Stomach (tissue), 8 donors: ENCODE measurements at regions not wholly inside any gene's neighbourhood (a gene's known extent, or its start where the extent isn't known, plus 50 kb on each side); places are given as distances from the start of the nearest gene placed in this dataset.

ENCODE experiments used
- DNase-seq, 2 donors: peaks; one replicate each; pipeline versions ENCODE4 v3.0.0 to v3.0.0-alpha.2; 2013 to 2019
- H3K27ac ChIP-seq, 5 donors: fragments of 200-600 bp in 4 of 5; sonication (generic) in 4 of 5; one replicate each; pipeline ENCODE4 v1.5.1; 2013 to 2019; ENCODE audit warnings: mild to moderate bottlenecking in 1 of 5, moderate library complexity in 1 of 5
- H3K27me3 ChIP-seq, 3 donors: fragments of 200-600 bp; sonication (generic); one replicate each; pipeline ENCODE4 v1.5.1; 2017 to 2019; ENCODE audit warnings: mixed run types in 1 of 3
- H3K36me3 ChIP-seq, 4 donors: fragments of 200-600 bp; sonication (generic); 1 replicate in 3 of 4; 2 replicates in 1 of 4; pipeline ENCODE4 v1.5.1; 2016 to 2019
- H3K4me1 ChIP-seq, 4 donors: fragments of 200-600 bp; sonication (generic); one replicate each; pipeline ENCODE4 v1.5.1; 2016 to 2019
- H3K4me3 ChIP-seq, 4 donors: fragments of 200-600 bp; sonication (generic) in 3 of 4; one replicate each; pipeline ENCODE4 v1.5.1; 2016 to 2019; ENCODE audit warnings: mild to moderate bottlenecking in 1 of 4
- H3K9me3 ChIP-seq, 4 donors: fragments of 200-600 bp; sonication (generic); one replicate each; pipeline ENCODE4 v1.5.1; 2016 to 2019
- EP300 ChIP-seq: sonication (generic); formaldehyde crosslinking; IDR thresholded peaks from one replicate; pipeline ENCODE4 v1.6.1; 2017; ENCODE audit warnings: antibody characterized with exemption
- POLR2A ChIP-seq, 4 donors: fragments of 450-650 bp; IDR thresholded peaks; one replicate each; pipeline ENCODE4 v1.6.1; 2016; ENCODE audit warnings: antibody characterized with exemption in 4 of 4, control low read depth in 2 of 4, mild to moderate bottlenecking in 1 of 4, moderate library complexity in 1 of 4
- POLR2AphosphoS5 ChIP-seq, 3 donors: sonication (generic); formaldehyde crosslinking; IDR thresholded peaks; one replicate each; pipeline ENCODE4 v1.6.1; 2016; ENCODE audit warnings: antibody characterized with exemption in 3 of 3
- WGBS, 5 donors: extraction: QIAGEN DNeasy Blood & Tissue Kit in 3 of 5; methylation state at CpG; one replicate each; pipeline versions ENCODE4 v1.1.5 to v1.1.7; 2013 to 2018; 5-methylcytosine and 5-hydroxymethylcytosine counted together
- intact Hi-C: fragments of 100-400 bp; cut with DNase I; formaldehyde crosslinking; loops from one replicate; pipeline ENCODE4 v1.15.1; 2023; ENCODE audit warnings: low total_unique reads
- TF ChIP-seq, protein P1 (sequence below), 7 experiments: fragments of 450-650 bp in 4 of 7; fragments of 200-600 bp in 3 of 7; sonication (generic) in 3 of 7; IDR thresholded peaks; one replicate each; pipeline ENCODE4 v1.5.1; 2016 to 2019; ENCODE audit warnings: antibody characterized with exemption in 7 of 7, control low read depth in 2 of 7, mild to moderate bottlenecking in 1 of 7
- donor health status: healthy with polysubstance abuse.
- donor health status: Bipolar disorder and iron deficiency.
- donor health status: healthy.

- 77 to 84% (median 80%) methylated on average over 13 of the region's 13 CpGs for WGBS, 5 donors
- Histone ChIP-seq H3K4me3 (no peak overlapping the region), H3K27me3 (no peaks in the 10 kb centered on the region), H3K9me3 (peaks cover 0 to 17% (median 8%) of the 10 kb centered on the region in 4 donors), H3K4me1 (no peaks in the 10 kb centered on the region), H3K27ac (no peak overlapping the region), H3K36me3 (no peaks in the 10 kb centered on the region)
- TF ChIP-seq POLR2AphosphoS5 (IDR thresholded peaks at IDR 0.05) = no peak
- TF ChIP-seq, protein P1, sequence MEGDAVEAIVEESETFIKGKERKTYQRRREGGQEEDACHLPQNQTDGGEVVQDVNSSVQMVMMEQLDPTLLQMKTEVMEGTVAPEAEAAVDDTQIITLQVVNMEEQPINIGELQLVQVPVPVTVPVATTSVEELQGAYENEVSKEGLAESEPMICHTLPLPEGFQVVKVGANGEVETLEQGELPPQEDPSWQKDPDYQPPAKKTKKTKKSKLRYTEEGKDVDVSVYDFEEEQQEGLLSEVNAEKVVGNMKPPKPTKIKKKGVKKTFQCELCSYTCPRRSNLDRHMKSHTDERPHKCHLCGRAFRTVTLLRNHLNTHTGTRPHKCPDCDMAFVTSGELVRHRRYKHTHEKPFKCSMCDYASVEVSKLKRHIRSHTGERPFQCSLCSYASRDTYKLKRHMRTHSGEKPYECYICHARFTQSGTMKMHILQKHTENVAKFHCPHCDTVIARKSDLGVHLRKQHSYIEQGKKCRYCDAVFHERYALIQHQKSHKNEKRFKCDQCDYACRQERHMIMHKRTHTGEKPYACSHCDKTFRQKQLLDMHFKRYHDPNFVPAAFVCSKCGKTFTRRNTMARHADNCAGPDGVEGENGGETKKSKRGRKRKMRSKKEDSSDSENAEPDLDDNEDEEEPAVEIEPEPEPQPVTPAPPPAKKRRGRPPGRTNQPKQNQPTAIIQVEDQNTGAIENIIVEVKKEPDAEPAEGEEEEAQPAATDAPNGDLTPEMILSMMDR (IDR thresholded peaks at IDR 0.05) = no peak
- no peak for TF ChIP-seq EP300
- no peak for TF ChIP-seq POLR2A (IDR thresholded peaks at IDR 0.05)
- intact Hi-C loops = no loop called here
- no peak for DNase-seq
These were observed 464.0 kb downstream of the EIPR1 start for GRCh38 chr2:2913601-2914120.

DNA sequence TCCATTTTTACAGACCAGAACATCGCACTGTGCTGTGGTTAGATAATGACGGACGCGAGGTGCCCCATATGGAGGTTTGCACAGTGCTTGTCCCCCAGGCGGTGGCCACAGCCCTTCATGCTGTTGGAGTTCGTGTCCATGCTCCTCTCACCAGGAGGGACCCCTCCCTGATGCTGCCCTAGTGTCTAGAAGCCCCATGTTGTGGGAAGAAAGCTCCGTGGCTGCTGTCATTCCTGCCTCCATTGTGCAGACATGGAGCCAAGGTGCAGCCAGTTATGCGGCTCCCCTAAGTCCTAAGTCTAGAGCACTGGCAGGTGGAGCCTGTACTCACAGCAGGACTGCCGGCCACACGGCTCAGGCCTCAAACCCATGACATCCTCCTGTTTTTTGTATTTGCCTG is 464.9 kb downstream of the EIPR1 start:
- WGBS, 5 donors = 74 to 86% (median 80%) methylated on average over 10 of the region's 10 CpGs
- Histone ChIP-seq H3K4me3 (no peak overlapping the region), H3K27ac (no peak overlapping the region), H3K9me3 (peaks cover 0 to 17% (median 8%) of the 10 kb centered on the region in 4 donors), H3K27me3 (no peaks in the 10 kb centered on the region), H3K4me1 (no peaks in the 10 kb centered on the region), H3K36me3 (no peaks in the 10 kb centered on the region)
- no peak for TF ChIP-seq POLR2A (IDR thresholded peaks at IDR 0.05)
- TF ChIP-seq, protein P1 (IDR thresholded peaks at IDR 0.05) = no peak
- intact Hi-C loops = no loop called here
- DNase-seq = no peak

GRCh38 chr2:2912293-2912692 is 465.3 kb downstream of the EIPR1 start:
- H3K9me3 ChIP-seq = peaks cover 0 to 17% (median 7%) of the 10 kb centered on the region in 4 donors
- WGBS, 5 donors = 71 to 81% (median 79%) methylated on average over 3 of the region's 3 CpGs
- H3K4me1 ChIP-seq = no peaks in the 10 kb centered on the region
- H3K36me3 ChIP-seq = no peaks in the 10 kb centered on the region
- no peak overlapping the region for H3K27ac ChIP-seq
- no peak for DNase-seq
- no peak for TF ChIP-seq EP300
- no peaks in the 10 kb centered on the region for H3K27me3 ChIP-seq
- intact Hi-C loops = no loop called here
- H3K4me3 ChIP-seq = no peak overlapping the region

GRCh38 chr2:2910259-2910658 is 467.4 kb downstream of the EIPR1 start:
- intact Hi-C loops = no loop called here
- H3K36me3 ChIP-seq = no peaks in the 10 kb centered on the region
- H3K4me1 ChIP-seq = no peaks in the 10 kb centered on the region
- H3K27me3 ChIP-seq = no peaks in the 10 kb centered on the region
- no peak overlapping the region for H3K27ac ChIP-seq
- no peak for DNase-seq
- 87 to 93% (median 91%) methylated on average over 7 of the region's 7 CpGs for WGBS, 5 donors
- peaks cover 0 to under 1% (median 0%) of the 10 kb centered on the region in 4 donors for H3K9me3 ChIP-seq
- H3K4me3 ChIP-seq = no peak overlapping the region
- no peak for TF ChIP-seq EP300
- no peak for TF ChIP-seq POLR2AphosphoS5 (IDR thresholded peaks at IDR 0.05)
- TF ChIP-seq, protein P1 (IDR thresholded peaks at IDR 0.05) = no peak
- TF ChIP-seq POLR2A (IDR thresholded peaks at IDR 0.05) = no peak

GRCh38 chr2:2909086-2910035 is 468.3 kb downstream of the EIPR1 start:
- Histone ChIP-seq H3K4me1 (no peaks in the 10 kb centered on the region), H3K36me3 (no peaks in the 10 kb centered on the region), H3K9me3 (no peaks in the 10 kb centered on the region), H3K27me3 (no peaks in the 10 kb centered on the region), H3K27ac (no peak overlapping the region), H3K4me3 (no peak overlapping the region)
- TF ChIP-seq POLR2AphosphoS5 (IDR thresholded peaks at IDR 0.05) = no peak
- no peak for TF ChIP-seq POLR2A (IDR thresholded peaks at IDR 0.05)
- TF ChIP-seq, protein P1 (IDR thresholded peaks at IDR 0.05) = no peak
- no peak for TF ChIP-seq EP300
- 78 to 85% (median 83%) methylated on average over 23 of the region's 23 CpGs for whole genome bisulfite sequencing, 5 donors
- no peak for DNase-seq
- intact Hi-C loops = no loop called here
